ENCODE measurements at regions not wholly inside any gene's neighbourhood (a gene's known extent, or its start where the extent isn't known, plus 50 kb on each side); places are given as distances from the start of the nearest gene placed in this dataset.

DNA sequence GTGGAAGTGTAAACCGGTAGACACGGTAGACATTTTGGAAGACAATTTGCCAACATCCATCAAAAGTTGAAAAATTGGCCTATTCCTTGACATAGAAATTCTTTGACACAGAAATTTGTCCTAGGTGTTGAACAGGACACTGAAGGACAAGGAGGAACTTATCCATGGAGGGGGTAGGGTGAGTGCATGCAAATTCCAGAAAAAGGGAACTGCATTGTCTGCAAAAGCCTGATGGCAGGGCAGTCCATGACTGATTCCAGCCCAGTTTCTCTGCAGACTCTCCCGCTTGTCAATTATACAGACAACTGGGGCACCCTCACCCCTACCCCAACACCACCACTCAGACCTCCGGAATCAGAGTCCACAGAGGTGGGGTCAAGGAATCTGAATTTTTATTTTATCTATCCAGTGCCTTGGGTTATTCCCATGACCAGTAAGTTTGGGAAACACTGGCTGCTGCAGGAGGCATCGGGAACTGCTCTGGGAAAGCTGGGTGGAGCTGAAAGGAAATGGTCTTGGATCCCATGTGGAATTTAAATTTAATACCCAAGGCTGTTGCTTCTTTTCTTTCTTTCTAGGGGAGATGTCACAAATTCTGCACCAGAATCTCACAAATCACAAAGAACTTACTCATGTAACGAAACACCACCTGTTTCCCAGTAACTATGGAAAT lies 103.3 kb upstream of the SLC45A1 start:
- no peak for TF ChIP-seq POLR2A (IDR thresholded peaks at IDR 0.05; ENCODE audit: low read length)
- TF ChIP-seq GATA1 (IDR thresholded peaks at IDR 0.05; ENCODE audit: low read depth, low read length), result no peak
